Endothelial cell of umbilical vein (primary cell): ENCODE measurements at regions not wholly inside any gene's neighbourhood (a gene's known extent, or its start where the extent isn't known, plus 50 kb on each side); places are given as distances from the start of the nearest gene placed in this dataset.

Experiments
- BruUV-seq: library from RNA; stranded (reverse); fragments of 400-500 nt; replicated peaks from 2 replicates; lab custom pipeline; 2021; lab: Mats Ljungman, UMichigan
- CTCF ChIA-PET: fragments of 300-600, 350-600 bp; sonication (Branson Sonifier 250); formaldehyde crosslinking; loops from one replicate; lab custom pipeline; 2021; ENCODE audit warnings: antibody characterized with exemption, inconsistent platforms; lab: Charles Lee
- POLR2A ChIA-PET: fragments of 300-600, 350-600 bp; sonication (Branson Sonifier 250); formaldehyde crosslinking; loops from one replicate; lab custom pipeline; 2021; ENCODE audit warnings: antibody characterized with exemption, inconsistent platforms; lab: Charles Lee
- DNase-seq: peaks from one replicate; pipeline ENCODE4 v3.0.0-alpha.2; 2011; ENCODE audit warnings: low read depth, low spot score
- FAIRE-seq: peaks from 2 replicates; lab custom pipeline; 2011; peaks lifted over from hg19 to GRCh38; lab: Jason Lieb, UNC
- H2AFZ ChIP-seq: 2 replicates; pipeline ENCODE4 v1.6.0; 2012; ENCODE audit warnings: low read depth, low read length, control low read depth, inconsistent platforms
- H3K27ac ChIP-seq: 2 replicates; pipeline ENCODE4 v1.5.1; 2011; ENCODE audit warnings: low read depth, mild to moderate bottlenecking, control low read depth, low read length, moderate library complexity; ENCODE audit not compliant: insufficient read depth
- H3K27me3 ChIP-seq, 2 experiments: 2 replicates each; pipeline versions ENCODE4 v1.6.0 to v1.6.1; 2011; ENCODE audit warnings: low read length in 2 of 2, mixed read lengths in 1 of 2; ENCODE audit not compliant: control insufficient read depth in 2 of 2, insufficient read depth in 2 of 2
- H3K36me3 ChIP-seq, 2 experiments: 2 replicates in 1 of 2; 3 replicates in 1 of 2; pipeline ENCODE4 v1.5.1; 2011; ENCODE audit warnings: low read length in 2 of 2, mild to moderate bottlenecking in 1 of 2, moderate library complexity in 1 of 2; ENCODE audit not compliant: control insufficient read depth in 2 of 2, insufficient read depth in 2 of 2; ENCODE audit errors: extremely low read depth in 1 of 2
- H3K4me1 ChIP-seq: 3 replicates; pipeline ENCODE4 v1.5.1; 2011; ENCODE audit warnings: mild to moderate bottlenecking, low read length; ENCODE audit not compliant: control insufficient read depth, insufficient read depth; ENCODE audit errors: extremely low read depth
- H3K4me2 ChIP-seq: 2 replicates; pipeline ENCODE4 v1.6.1; 2011; ENCODE audit warnings: low read length, control low read depth, mixed read lengths; ENCODE audit not compliant: insufficient read depth
- H3K4me3 ChIP-seq, 3 experiments: fragments of 200-600 bp in 1 of 3; sonication (generic), shearing (Covaris generic) in 1 of 3; replicated peaks in 1 of 3; 2 replicates each; pipeline ENCODE4 v1.5.1; 2011 to 2016; ENCODE audit warnings: control low read depth in 3 of 3, low read length in 3 of 3, mild to moderate bottlenecking in 2 of 3, inconsistent platforms in 1 of 3, low read depth in 1 of 3, moderate library complexity in 1 of 3; ENCODE audit not compliant: insufficient read depth in 1 of 3
- H3K79me2 ChIP-seq: 2 replicates; pipeline ENCODE4 v1.6.0; 2012; ENCODE audit warnings: low read length, inconsistent platforms; ENCODE audit not compliant: control insufficient read depth, insufficient read depth
- H3K9ac ChIP-seq: replicated peaks from 2 replicates; pipeline ENCODE3; 2011; ENCODE audit warnings: low read length, control low read depth; ENCODE audit not compliant: insufficient read depth; ENCODE audit errors: extremely low read depth
- H3K9me1 ChIP-seq: replicated peaks from 3 replicates; pipeline ENCODE4 v1.6.0; 2011; ENCODE audit warnings: mild to moderate bottlenecking, low read length; ENCODE audit not compliant: control insufficient read depth, insufficient read depth; ENCODE audit errors: extremely low read depth
- H3K9me3 ChIP-seq: replicated peaks from 2 replicates; pipeline ENCODE4 v1.5.1; 2012; ENCODE audit warnings: low read length, inconsistent platforms; ENCODE audit not compliant: control insufficient read depth, insufficient read depth
- H4K20me1 ChIP-seq: replicated peaks from 2 replicates; pipeline ENCODE3; 2011; ENCODE audit warnings: mild to moderate bottlenecking, low read length; ENCODE audit not compliant: control insufficient read depth, insufficient read depth; ENCODE audit errors: extremely low read depth
- EZH2 ChIP-seq: IDR thresholded peaks from 2 replicates; pipeline ENCODE4 v1.6.1; 2012; ENCODE audit warnings: borderline replicate concordance, low read depth, mild to moderate bottlenecking, moderate library complexity, low read length, inconsistent platforms; ENCODE audit not compliant: severe bottlenecking
- FOS ChIP-seq: IDR thresholded peaks from 2 replicates; pipeline ENCODE4 v1.6.1; 2011; ENCODE audit warnings: mild to moderate bottlenecking, low read length, moderate library complexity, borderline replicate concordance; ENCODE audit not compliant: insufficient read depth
- GATA2 ChIP-seq: IDR thresholded peaks from 2 replicates; pipeline ENCODE4 v1.7.0; 2011; ENCODE audit warnings: low read depth, mild to moderate bottlenecking, moderate library complexity, mixed read lengths, low read length; ENCODE audit not compliant: insufficient read length, insufficient read depth
- JUN ChIP-seq: IDR thresholded peaks from 2 replicates; pipeline ENCODE4 v1.6.1; 2011; ENCODE audit warnings: borderline replicate concordance, low read depth; ENCODE audit not compliant: insufficient read length, insufficient read depth
- MYC ChIP-seq: IDR thresholded peaks from one replicate; pipeline ENCODE4 v1.6.1; 2011; ENCODE audit warnings: mild to moderate bottlenecking, low read depth, low read length
- POLR2A ChIP-seq: IDR thresholded peaks from 2 replicates; pipeline ENCODE4 v1.6.1; 2012; ENCODE audit warnings: low read depth, mild to moderate bottlenecking, control low read depth, low read length
- POLR2AphosphoS5 ChIP-seq: IDR thresholded peaks from 2 replicates; pipeline ENCODE4 v1.6.1; 2012; ENCODE audit warnings: low read depth, mild to moderate bottlenecking, control low read depth, low read length, moderate library complexity; ENCODE audit not compliant: insufficient read depth
- dilution Hi-C: fragments of 300-500 bp; cut with MboI; formaldehyde crosslinking; loops from one replicate; pipeline ENCODE4 v1.15.0; 2019; ENCODE audit warnings: low sequenced_read_pairs; ENCODE audit not compliant: extremely low pct_ligation_motif_present
- intact Hi-C: fragments of 100-400 bp; cut with micrococcal nuclease; formaldehyde crosslinking; loops from one replicate; pipeline ENCODE4 v1.10.0; 2022
- TF ChIP-seq, protein P1 (sequence below): IDR thresholded peaks from 2 replicates; pipeline ENCODE4 v1.6.1; 2011; ENCODE audit not compliant: insufficient read depth, insufficient read length
- TF ChIP-seq, protein P2 (sequence below), 2 donors: IDR thresholded peaks; 1 replicate in 1 of 2; 2 replicates in 1 of 2; pipeline ENCODE4 v1.5.1; 2011; ENCODE audit warnings: low read length in 2 of 2, mild to moderate bottlenecking in 2 of 2, moderate library complexity in 2 of 2, control low read depth in 1 of 2, inconsistent platforms in 1 of 2, low read depth in 1 of 2; ENCODE audit not compliant: insufficient read depth in 1 of 2; ENCODE audit errors: extremely low read depth in 1 of 2

DNA sequence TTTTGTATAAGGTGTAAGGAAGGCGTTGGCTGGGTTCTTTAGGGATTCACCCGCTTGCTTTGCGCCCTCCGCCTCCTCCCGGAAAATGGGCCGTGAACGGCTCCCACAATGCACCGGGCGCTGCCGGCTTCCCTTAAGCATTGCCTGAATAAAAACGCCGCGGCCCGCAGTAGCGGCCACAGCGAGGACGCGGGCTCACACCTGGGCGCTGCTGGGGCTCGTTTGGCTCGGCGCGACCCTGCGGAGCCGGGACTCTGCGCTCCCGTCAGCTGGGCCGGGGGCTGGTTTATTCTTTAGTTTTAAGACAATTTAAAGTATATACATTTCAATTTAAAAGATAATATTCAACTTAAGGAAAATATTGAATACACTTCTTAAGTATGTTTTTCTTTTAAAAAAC, 343.5 kb upstream of the RGMA start:
- Histone ChIP-seq H3K9me3 (peaks cover 3% of the 10 kb centered on the region), H3K27ac (no peak overlapping the region), H2AFZ (no peak overlapping the region), H3K36me3 (no peaks in the 10 kb centered on the region), H3K79me2 (no peaks in the 10 kb centered on the region), H3K4me3 (no peak overlapping the region), H3K4me1 (no peaks in the 10 kb centered on the region), H3K9me1 (no peaks in the 10 kb centered on the region), H4K20me1 (no peaks in the 10 kb centered on the region), H3K4me2 (no peak overlapping the region), H3K27me3 (no peaks in the 10 kb centered on the region), H3K9ac (no peak overlapping the region)
- CTCF ChIA-PET, result no interaction called here
- DNase-seq (no peak), FAIRE-seq (no peak)
- BruUV-seq, result no TSS peak
- POLR2A ChIA-PET, result no interaction called here
- dilution Hi-C loops, result no loop called here
- TF ChIP-seq, protein P1, sequence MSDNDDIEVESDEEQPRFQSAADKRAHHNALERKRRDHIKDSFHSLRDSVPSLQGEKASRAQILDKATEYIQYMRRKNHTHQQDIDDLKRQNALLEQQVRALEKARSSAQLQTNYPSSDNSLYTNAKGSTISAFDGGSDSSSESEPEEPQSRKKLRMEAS, result no peak
- TF ChIP-seq MYC, result no peak
- TF ChIP-seq POLR2AphosphoS5, result no peak
- TF ChIP-seq, protein P2, sequence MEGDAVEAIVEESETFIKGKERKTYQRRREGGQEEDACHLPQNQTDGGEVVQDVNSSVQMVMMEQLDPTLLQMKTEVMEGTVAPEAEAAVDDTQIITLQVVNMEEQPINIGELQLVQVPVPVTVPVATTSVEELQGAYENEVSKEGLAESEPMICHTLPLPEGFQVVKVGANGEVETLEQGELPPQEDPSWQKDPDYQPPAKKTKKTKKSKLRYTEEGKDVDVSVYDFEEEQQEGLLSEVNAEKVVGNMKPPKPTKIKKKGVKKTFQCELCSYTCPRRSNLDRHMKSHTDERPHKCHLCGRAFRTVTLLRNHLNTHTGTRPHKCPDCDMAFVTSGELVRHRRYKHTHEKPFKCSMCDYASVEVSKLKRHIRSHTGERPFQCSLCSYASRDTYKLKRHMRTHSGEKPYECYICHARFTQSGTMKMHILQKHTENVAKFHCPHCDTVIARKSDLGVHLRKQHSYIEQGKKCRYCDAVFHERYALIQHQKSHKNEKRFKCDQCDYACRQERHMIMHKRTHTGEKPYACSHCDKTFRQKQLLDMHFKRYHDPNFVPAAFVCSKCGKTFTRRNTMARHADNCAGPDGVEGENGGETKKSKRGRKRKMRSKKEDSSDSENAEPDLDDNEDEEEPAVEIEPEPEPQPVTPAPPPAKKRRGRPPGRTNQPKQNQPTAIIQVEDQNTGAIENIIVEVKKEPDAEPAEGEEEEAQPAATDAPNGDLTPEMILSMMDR (IDR thresholded peaks at IDR 0.05; ENCODE audit: extremely low read depth in 1 of 2, insufficient read depth in 1 of 2, low read depth in 1 of 2, low read length in 2 of 2), result no peak
- no peak for TF ChIP-seq EZH2
- TF ChIP-seq GATA2, result no peak
- no peak for TF ChIP-seq POLR2A
- no peak for TF ChIP-seq FOS
- no peak for TF ChIP-seq JUN
- intact Hi-C loops, result no loop called here
